NCI-H1048 (cell line): ENCODE measurements at regions not wholly inside any gene's neighbourhood (a gene's known extent, or its start where the extent isn't known, plus 50 kb on each side); places are given as distances from the start of the nearest gene placed in this dataset.

ENCODE experiments used
- DNase-seq: peaks from one replicate; lab custom pipeline; 2025; lab: John Stamatoyannopoulos, UW

GRCh38 chr22:44591146-44591790 lies 93.2 kb upstream of the RTL6 start:
- no peak for DNase-seq

GRCh38 chr22:44590291-44590690 lies 92.3 kb upstream of the RTL6 start:
- DNase-seq = no peak

GRCh38 chr22:44589831-44590230 lies 91.8 kb upstream of the RTL6 start:
- no peak for DNase-seq

GRCh38 chr22:44588348-44588747 lies 90.3 kb upstream of the RTL6 start:
- DNase-seq = no peak

- no peak for DNase-seq
These were observed 89.8 kb upstream of the RTL6 start for GRCh38 chr22:44587737-44588310.

- DNase-seq = no peak
These were observed 89.1 kb upstream of the RTL6 start for GRCh38 chr22:44586999-44587736.

- DNase-seq = no peak
These were observed 88.4 kb upstream of the RTL6 start for GRCh38 chr22:44586351-44586990.

GRCh38 chr22:44585559-44586350 lies 87.7 kb upstream of the RTL6 start:
- DNase-seq = no peak

GRCh38 chr22:44584256-44584902 lies 86.3 kb upstream of the RTL6 start:
- no peak for DNase-seq

- no peak for DNase-seq
These were observed 85.8 kb upstream of the RTL6 start for GRCh38 chr22:44583854-44584253.

- DNase-seq = no peak
These were observed 85.2 kb upstream of the RTL6 start for GRCh38 chr22:44583061-44583760.

- no peak for DNase-seq
These were observed 84.0 kb upstream of the RTL6 start for GRCh38 chr22:44582016-44582415.

- no peak for DNase-seq
These were observed 83.0 kb upstream of the RTL6 start for GRCh38 chr22:44581096-44581435.

- no peak for DNase-seq
These were observed 82.4 kb upstream of the RTL6 start for GRCh38 chr22:44580176-44581095.

- no peak for DNase-seq
These were observed 80.6 kb upstream of the RTL6 start for GRCh38 chr22:44578516-44579230.

GRCh38 chr22:44578110-44578457 lies 80.1 kb upstream of the RTL6 start:
- no peak for DNase-seq

- no peak for DNase-seq
These were observed 79.5 kb upstream of the RTL6 start for GRCh38 chr22:44577391-44578109.

GRCh38 chr22:44576311-44577260 lies 78.6 kb upstream of the RTL6 start:
- DNase-seq = no peak
